HepG2 (cell line): ENCODE measurements at regions not wholly inside any gene's neighbourhood (a gene's known extent, or its start where the extent isn't known, plus 50 kb on each side); places are given as distances from the start of the nearest gene placed in this dataset.

Source experiments
- EP300 ChIP-seq, 3 experiments: sonication (generic) in 1 of 3; formaldehyde crosslinking in 1 of 3; IDR thresholded peaks; 2 replicates each; pipeline versions ENCODE4 v1.5.1 to v1.6.1; 2011 to 2020; ENCODE audit warnings: low read depth in 2 of 3, low read length in 2 of 3, borderline replicate concordance in 1 of 3, improper control_type of control experiment in 1 of 3, mild to moderate bottlenecking in 1 of 3, missing genetic modification reagents in 1 of 3, moderate library complexity in 1 of 3
- HES4 ChIP-seq: sonication (generic); formaldehyde crosslinking; IDR thresholded peaks from 2 replicates; pipeline ENCODE4 v1.9.0; 2021; ENCODE audit warnings: mild to moderate bottlenecking, missing genetic modification reagents, borderline replicate concordance
- KLF13 ChIP-seq: sonication (generic); formaldehyde crosslinking; IDR thresholded peaks from 2 replicates; pipeline ENCODE4 v1.4.0; 2020; ENCODE audit warnings: mild to moderate bottlenecking, missing genetic modification reagents
- KLF16 ChIP-seq, 2 experiments: sonication (generic) in 1 of 2; formaldehyde crosslinking in 1 of 2; IDR thresholded peaks; 2 replicates each; pipeline versions ENCODE4 v1.6.1 to v1.8.0; 2016 to 2023; ENCODE audit warnings: missing genetic modification reagents in 2 of 2, missing compliant biosample characterization in 1 of 2
- PHF21A ChIP-seq: sonication (generic); formaldehyde crosslinking; IDR thresholded peaks from 2 replicates; pipeline ENCODE4 v1.5.0; 2020; ENCODE audit warnings: mild to moderate bottlenecking, missing genetic modification reagents
- POLR2A ChIP-seq, 2 experiments: IDR thresholded peaks; 2 replicates each; pipeline ENCODE4 v1.6.1; 2011; ENCODE audit warnings: low read depth in 2 of 2, low read length in 2 of 2, mild to moderate bottlenecking in 1 of 2, moderate library complexity in 1 of 2; ENCODE audit not compliant: insufficient read depth in 1 of 2
- SP5 ChIP-seq: IDR thresholded peaks from 2 replicates; pipeline ENCODE4 v1.6.1; 2016; ENCODE audit warnings: low read depth, borderline replicate concordance
- ZBTB1 ChIP-seq: sonication (generic); formaldehyde crosslinking; IDR thresholded peaks from 2 replicates; pipeline ENCODE4 v1.4.0; 2020; ENCODE audit warnings: missing genetic modification reagents, borderline replicate concordance
- ZBTB21 ChIP-seq: sonication (generic); formaldehyde crosslinking; IDR thresholded peaks from 2 replicates; pipeline ENCODE4 v1.4.0; 2020; ENCODE audit warnings: missing genetic modification reagents
- TF ChIP-seq, protein P1 (sequence below): sonication (generic); formaldehyde crosslinking; IDR thresholded peaks from 2 replicates; pipeline ENCODE4 v1.4.0; 2020; ENCODE audit warnings: missing genetic modification reagents
- TF ChIP-seq, protein P2 (sequence below): sonication (generic); formaldehyde crosslinking; IDR thresholded peaks from 2 replicates; pipeline ENCODE4 v1.4.0; 2020; ENCODE audit warnings: mild to moderate bottlenecking, missing genetic modification reagents
- TF ChIP-seq, protein P3 (sequence below): IDR thresholded peaks from 2 replicates; pipeline ENCODE4 v1.6.1; 2016
- TF ChIP-seq, protein P4 (sequence below): sonication (generic); formaldehyde crosslinking; IDR thresholded peaks from 2 replicates; pipeline ENCODE4 v1.5.0; 2020; ENCODE audit warnings: mild to moderate bottlenecking, missing genetic modification reagents, moderate library complexity

DNA sequence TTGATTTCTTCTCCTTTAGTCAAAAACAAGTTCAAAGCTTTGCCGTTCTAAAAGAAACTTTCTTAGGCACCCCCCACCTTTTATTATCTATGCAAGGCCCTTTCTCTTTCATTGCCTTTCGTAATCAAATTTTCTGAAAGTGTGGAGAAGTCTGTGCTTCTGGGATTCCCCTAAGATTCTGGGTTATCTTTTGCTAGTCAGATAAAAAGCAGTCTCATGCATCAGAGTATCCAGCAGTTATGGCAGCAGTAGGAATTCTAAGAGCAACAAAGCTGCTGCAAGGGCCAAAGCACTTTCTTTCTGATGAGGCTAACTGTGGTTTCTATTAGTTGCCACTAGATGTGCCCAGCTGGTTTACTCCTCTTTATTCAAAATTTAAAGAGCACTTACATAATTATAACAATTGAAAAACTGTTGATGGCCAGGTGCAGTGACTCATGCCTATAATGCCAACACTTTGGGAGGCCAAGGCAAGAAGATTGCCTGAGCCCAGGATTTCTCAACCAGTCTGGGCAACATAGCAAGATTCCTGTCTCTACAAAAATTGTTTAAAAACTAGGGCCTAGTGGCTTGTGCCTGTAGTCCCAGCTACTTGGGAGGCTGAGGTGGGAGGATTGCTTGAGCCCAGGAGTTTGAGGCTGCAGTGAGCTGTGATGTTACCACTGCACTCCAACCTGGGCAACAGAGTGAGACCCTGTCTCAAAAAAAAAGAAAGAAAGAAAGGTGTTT, 296.2 kb downstream of the PAPSS1 start:
- TF ChIP-seq, protein P1, sequence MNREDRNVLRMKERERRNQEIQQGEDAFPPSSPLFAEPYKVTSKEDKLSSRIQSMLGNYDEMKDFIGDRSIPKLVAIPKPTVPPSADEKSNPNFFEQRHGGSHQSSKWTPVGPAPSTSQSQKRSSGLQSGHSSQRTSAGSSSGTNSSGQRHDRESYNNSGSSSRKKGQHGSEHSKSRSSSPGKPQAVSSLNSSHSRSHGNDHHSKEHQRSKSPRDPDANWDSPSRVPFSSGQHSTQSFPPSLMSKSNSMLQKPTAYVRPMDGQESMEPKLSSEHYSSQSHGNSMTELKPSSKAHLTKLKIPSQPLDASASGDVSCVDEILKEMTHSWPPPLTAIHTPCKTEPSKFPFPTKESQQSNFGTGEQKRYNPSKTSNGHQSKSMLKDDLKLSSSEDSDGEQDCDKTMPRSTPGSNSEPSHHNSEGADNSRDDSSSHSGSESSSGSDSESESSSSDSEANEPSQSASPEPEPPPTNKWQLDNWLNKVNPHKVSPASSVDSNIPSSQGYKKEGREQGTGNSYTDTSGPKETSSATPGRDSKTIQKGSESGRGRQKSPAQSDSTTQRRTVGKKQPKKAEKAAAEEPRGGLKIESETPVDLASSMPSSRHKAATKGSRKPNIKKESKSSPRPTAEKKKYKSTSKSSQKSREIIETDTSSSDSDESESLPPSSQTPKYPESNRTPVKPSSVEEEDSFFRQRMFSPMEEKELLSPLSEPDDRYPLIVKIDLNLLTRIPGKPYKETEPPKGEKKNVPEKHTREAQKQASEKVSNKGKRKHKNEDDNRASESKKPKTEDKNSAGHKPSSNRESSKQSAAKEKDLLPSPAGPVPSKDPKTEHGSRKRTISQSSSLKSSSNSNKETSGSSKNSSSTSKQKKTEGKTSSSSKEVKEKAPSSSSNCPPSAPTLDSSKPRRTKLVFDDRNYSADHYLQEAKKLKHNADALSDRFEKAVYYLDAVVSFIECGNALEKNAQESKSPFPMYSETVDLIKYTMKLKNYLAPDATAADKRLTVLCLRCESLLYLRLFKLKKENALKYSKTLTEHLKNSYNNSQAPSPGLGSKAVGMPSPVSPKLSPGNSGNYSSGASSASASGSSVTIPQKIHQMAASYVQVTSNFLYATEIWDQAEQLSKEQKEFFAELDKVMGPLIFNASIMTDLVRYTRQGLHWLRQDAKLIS (CRISPR knock-in tag) = no peak
- TF ChIP-seq KLF16 (CRISPR knock-in tag; IDR thresholded peaks at IDR 0.05) (no peak), POLR2A (IDR thresholded peaks at IDR 0.05; ENCODE audit: insufficient read depth in 1 of 2, low read depth in 2 of 2, low read length in 2 of 2) (no peak), EP300 (IDR thresholded peaks at IDR 0.05; ENCODE audit: low read depth in 2 of 2, low read length in 2 of 2) (no peak), EP300 (CRISPR knock-in tag; IDR thresholded peaks at IDR 0.05; ENCODE audit: borderline replicate concordance) (no peak), ZBTB1 (CRISPR knock-in tag) (no peak), PHF21A (CRISPR knock-in tag) (no peak), HES4 (CRISPR knock-in tag) (no peak), KLF13 (no peak), ZBTB21 (CRISPR knock-in tag) (no peak), SP5 (CRISPR knock-in tag) (no peak)
- TF ChIP-seq, protein P2, sequence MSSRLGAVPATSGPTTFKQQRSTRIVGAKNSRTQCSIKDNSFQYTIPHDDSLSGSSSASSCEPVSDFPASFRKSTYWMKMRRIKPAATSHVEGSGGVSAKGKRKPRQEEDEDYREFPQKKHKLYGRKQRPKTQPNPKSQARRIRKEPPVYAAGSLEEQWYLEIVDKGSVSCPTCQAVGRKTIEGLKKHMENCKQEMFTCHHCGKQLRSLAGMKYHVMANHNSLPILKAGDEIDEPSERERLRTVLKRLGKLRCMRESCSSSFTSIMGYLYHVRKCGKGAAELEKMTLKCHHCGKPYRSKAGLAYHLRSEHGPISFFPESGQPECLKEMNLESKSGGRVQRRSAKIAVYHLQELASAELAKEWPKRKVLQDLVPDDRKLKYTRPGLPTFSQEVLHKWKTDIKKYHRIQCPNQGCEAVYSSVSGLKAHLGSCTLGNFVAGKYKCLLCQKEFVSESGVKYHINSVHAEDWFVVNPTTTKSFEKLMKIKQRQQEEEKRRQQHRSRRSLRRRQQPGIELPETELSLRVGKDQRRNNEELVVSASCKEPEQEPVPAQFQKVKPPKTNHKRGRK (CRISPR knock-in tag) = no peak
- TF ChIP-seq, protein P3, sequence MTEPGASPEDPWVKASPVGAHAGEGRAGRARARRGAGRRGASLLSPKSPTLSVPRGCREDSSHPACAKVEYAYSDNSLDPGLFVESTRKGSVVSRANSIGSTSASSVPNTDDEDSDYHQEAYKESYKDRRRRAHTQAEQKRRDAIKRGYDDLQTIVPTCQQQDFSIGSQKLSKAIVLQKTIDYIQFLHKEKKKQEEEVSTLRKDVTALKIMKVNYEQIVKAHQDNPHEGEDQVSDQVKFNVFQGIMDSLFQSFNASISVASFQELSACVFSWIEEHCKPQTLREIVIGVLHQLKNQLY = no peak
- TF ChIP-seq, protein P4, sequence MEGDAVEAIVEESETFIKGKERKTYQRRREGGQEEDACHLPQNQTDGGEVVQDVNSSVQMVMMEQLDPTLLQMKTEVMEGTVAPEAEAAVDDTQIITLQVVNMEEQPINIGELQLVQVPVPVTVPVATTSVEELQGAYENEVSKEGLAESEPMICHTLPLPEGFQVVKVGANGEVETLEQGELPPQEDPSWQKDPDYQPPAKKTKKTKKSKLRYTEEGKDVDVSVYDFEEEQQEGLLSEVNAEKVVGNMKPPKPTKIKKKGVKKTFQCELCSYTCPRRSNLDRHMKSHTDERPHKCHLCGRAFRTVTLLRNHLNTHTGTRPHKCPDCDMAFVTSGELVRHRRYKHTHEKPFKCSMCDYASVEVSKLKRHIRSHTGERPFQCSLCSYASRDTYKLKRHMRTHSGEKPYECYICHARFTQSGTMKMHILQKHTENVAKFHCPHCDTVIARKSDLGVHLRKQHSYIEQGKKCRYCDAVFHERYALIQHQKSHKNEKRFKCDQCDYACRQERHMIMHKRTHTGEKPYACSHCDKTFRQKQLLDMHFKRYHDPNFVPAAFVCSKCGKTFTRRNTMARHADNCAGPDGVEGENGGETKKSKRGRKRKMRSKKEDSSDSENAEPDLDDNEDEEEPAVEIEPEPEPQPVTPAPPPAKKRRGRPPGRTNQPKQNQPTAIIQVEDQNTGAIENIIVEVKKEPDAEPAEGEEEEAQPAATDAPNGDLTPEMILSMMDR (CRISPR knock-in tag) = no peak
